ENCODE measurements at regions not wholly inside any gene's neighbourhood (a gene's known extent, or its start where the extent isn't known, plus 50 kb on each side); places are given as distances from the start of the nearest gene placed in this dataset.

DNA sequence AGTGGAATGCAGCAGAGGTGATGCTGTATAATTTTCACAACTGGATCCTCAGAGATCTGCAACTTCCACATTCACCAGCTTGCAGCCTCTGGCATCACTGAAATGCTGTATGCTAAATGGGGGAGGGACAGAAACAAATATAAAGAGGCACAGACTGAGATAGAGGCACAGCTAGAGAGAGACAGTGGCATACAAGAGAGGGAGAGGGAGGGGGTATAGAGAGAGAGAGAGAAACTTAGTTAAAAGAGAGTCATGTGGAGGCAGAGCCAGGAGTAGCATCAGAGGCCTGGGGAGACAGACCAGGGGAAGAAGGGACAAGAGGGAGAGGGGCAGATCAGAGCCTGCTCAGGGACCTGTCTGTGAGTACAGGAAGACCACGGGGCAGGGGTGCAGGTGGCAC is 84.5 kb upstream of the GRIK3 start:
- WGBS, 2 donors (ENCODE audit: low coverage in 1 of 2) = 80% methylated on average over 1 of the region's 1 CpG

DNA sequence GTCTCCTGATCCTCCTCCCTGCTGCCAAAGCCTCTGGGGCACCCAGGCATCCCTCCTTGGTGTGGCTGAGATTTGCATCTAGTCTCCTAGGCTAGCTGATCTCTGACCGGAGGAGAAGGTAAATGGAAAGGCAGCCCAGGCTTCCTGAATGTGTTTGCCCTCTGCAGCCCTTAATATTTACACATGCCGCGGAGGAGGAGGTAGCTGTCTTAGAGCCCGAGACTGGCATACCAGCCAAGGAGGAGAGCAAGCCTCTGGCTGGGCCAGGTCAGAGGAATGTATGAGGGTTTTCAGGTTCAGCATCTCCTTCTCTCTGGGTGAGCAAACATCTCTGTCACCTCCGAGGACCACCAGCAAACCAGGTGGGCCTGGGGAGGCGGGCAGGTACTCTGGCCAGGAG is 86.0 kb upstream of the GRIK3 start:
- TF ChIP-seq POLR2AphosphoS5 (IDR thresholded peaks at IDR 0.05) (no peak), POLR2A (IDR thresholded peaks at IDR 0.05) (no peak), EP300 (IDR thresholded peaks at IDR 0.05) (no peak)
- TF ChIP-seq, protein P1, sequence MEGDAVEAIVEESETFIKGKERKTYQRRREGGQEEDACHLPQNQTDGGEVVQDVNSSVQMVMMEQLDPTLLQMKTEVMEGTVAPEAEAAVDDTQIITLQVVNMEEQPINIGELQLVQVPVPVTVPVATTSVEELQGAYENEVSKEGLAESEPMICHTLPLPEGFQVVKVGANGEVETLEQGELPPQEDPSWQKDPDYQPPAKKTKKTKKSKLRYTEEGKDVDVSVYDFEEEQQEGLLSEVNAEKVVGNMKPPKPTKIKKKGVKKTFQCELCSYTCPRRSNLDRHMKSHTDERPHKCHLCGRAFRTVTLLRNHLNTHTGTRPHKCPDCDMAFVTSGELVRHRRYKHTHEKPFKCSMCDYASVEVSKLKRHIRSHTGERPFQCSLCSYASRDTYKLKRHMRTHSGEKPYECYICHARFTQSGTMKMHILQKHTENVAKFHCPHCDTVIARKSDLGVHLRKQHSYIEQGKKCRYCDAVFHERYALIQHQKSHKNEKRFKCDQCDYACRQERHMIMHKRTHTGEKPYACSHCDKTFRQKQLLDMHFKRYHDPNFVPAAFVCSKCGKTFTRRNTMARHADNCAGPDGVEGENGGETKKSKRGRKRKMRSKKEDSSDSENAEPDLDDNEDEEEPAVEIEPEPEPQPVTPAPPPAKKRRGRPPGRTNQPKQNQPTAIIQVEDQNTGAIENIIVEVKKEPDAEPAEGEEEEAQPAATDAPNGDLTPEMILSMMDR (IDR thresholded peaks at IDR 0.05) = no peak
- 90% methylated on average over 2 of the region's 6 CpGs; no CpG with 5 or more reads in 1 of the 2 donors for WGBS, 2 donors (ENCODE audit: low coverage in 1 of 2)
- no peaks in the 10 kb centered on the region for H3K4me1 ChIP-seq

More for the DNA sequence above, 84.5 kb upstream of the GRIK3 start:
- Histone ChIP-seq H3K36me3 (no peaks in the 10 kb centered on the region), H3K4me3 (no peak overlapping the region), H3K27ac (no peak overlapping the region), H3K27me3 (peaks cover 35% of the 10 kb centered on the region), H3K9me3 (peaks cover 0 to 17% (median 0%) of the 10 kb centered on the region in 3 donors), H3K4me1 (no peaks in the 10 kb centered on the region)
- ATAC-seq = no peak
- TF ChIP-seq POLR2AphosphoS5 (IDR thresholded peaks at IDR 0.05) = no peak

DNA sequence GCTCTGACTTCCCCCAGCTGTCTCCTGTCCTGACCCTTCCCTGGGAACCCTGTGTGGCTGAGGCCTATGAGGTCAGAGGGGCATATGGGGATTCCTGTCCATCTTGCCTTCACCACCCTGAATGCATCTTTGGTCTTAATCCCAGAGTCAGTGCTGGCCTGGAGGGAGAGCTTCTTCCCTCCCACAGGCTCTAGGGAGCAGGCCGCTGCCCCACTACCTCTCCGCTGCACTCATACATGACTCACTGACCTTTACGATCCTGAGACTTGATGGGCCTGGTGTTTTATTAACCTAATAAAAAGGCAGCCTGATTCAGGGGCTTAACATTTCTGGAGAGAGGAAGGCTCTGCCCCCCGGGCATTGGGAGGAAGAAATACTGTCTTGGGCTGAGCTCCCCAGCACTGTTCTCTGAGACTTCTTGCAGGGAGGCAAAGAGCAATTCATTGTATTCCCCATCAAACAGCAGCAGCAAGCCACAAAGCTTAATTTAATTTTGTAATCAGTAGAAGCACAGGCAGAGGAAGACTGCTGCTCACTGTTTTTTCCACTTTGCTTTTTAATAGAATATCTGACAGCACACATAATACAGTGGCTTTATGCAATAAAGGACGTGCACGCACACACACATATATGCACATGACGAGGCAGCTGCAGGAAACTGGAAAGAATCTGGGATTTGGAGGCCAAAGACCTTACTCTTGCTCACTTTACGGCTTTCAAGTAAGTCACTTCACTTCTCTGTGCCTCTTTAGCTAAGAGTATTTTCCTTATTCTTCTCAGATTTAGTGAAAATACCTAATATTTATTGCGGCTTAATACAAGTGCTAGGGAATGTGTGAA is 89.2 kb upstream of the GRIK3 start:
- Histone ChIP-seq H3K27me3 (peaks cover 29% of the 10 kb centered on the region), H3K4me3 (no peak overlapping the region), H3K27ac (no peak overlapping the region), H3K9me3 (peaks cover 0 to 17% (median 0%) of the 10 kb centered on the region in 3 donors), H3K36me3 (no peaks in the 10 kb centered on the region), H3K4me1 (no peaks in the 10 kb centered on the region)
- ATAC-seq = no peak
- WGBS, 2 donors (ENCODE audit: low coverage in 1 of 2) = 37 to 53% methylated on average over 5 to 8 of the region's 9 CpGs
- TF ChIP-seq POLR2A (IDR thresholded peaks at IDR 0.05) (no peak), POLR2AphosphoS5 (IDR thresholded peaks at IDR 0.05) (no peak), EP300 (IDR thresholded peaks at IDR 0.05) (no peak)

More for the DNA sequence above, 86.0 kb upstream of the GRIK3 start:
- H3K9me3 ChIP-seq = peaks cover 0 to 17% (median 0%) of the 10 kb centered on the region in 3 donors
- no peak for ATAC-seq
- H3K27ac ChIP-seq = no peak overlapping the region
- peaks cover 31% of the 10 kb centered on the region for H3K27me3 ChIP-seq
- H3K36me3 ChIP-seq = no peaks in the 10 kb centered on the region
- no peak overlapping the region for H3K4me3 ChIP-seq

DNA sequence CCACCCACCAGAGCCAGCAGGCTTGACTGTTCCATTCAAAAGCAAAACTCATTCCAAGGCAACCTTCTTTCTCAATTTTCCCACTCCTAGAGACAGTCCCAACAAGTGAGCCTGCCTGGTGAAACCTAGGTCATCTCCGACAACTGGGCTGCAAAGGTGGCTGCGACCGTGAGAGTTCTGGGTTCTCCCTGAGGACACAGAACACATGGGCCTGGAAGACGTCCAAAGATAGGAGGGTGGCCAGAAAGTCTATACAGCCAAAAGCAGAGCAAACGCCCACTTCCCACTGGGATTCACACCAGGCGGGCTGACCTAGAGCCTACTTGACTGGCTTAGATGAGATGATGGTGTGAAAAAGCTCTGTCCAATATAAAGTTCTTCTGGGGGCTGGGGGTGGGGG is 90.2 kb upstream of the GRIK3 start:
- H3K9me3 ChIP-seq = peaks cover 0 to 17% (median 0%) of the 10 kb centered on the region in 3 donors
- 20% methylated on average over 1 of the region's 6 CpGs; no CpG with 5 or more reads in 1 of the 2 donors for WGBS, 2 donors (ENCODE audit: low coverage in 1 of 2)
- H3K4me3 ChIP-seq = no peak overlapping the region
- H3K36me3 ChIP-seq = no peaks in the 10 kb centered on the region
- ATAC-seq = no peak
- H3K4me1 ChIP-seq = no peaks in the 10 kb centered on the region
- peaks cover 24% of the 10 kb centered on the region for H3K27me3 ChIP-seq
- no peak for TF ChIP-seq POLR2A (IDR thresholded peaks at IDR 0.05)
- TF ChIP-seq EP300 (IDR thresholded peaks at IDR 0.05) = no peak
- TF ChIP-seq POLR2AphosphoS5 (IDR thresholded peaks at IDR 0.05) = no peak
- TF ChIP-seq, protein P1 (IDR thresholded peaks at IDR 0.05) = no peak
- H3K27ac ChIP-seq = no peak overlapping the region

DNA sequence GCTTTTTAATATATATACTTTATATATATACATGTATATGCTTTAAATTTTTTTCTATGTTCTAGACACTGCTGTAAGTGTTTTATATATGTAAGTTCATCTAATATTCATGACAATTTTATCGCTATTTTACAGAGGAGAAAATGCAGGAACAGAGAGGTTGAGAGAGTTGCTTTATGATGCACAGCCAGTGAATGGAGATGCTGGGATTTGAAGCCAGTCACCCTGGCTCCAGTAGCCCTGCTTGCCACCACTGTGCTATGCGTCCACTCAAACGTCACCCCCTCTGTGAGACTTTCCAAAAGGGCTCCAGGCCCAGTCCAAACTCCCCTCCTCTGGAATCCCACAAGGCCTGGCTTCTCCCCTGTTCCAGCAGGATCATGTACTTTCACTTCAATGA is 91.0 kb upstream of the GRIK3 start:
- H3K9me3 ChIP-seq = peaks cover 0 to 17% (median 0%) of the 10 kb centered on the region in 3 donors
- no peak for TF ChIP-seq POLR2AphosphoS5 (IDR thresholded peaks at IDR 0.05)
- TF ChIP-seq EP300 (IDR thresholded peaks at IDR 0.05) = no peak
- TF ChIP-seq POLR2A (IDR thresholded peaks at IDR 0.05) = no peak
- TF ChIP-seq, protein P1 (IDR thresholded peaks at IDR 0.05) = no peak
- no peaks in the 10 kb centered on the region for H3K4me1 ChIP-seq
- H3K36me3 ChIP-seq = no peaks in the 10 kb centered on the region
- no peak overlapping the region for H3K4me3 ChIP-seq
- ATAC-seq = no peak
- WGBS, 2 donors (ENCODE audit: low coverage in 1 of 2) = 65 to 67% methylated on average over 2 to 3 of the region's 3 CpGs
- no peak overlapping the region for H3K27ac ChIP-seq
- peaks cover 23% of the 10 kb centered on the region for H3K27me3 ChIP-seq
